ENCODE measurements at regions not wholly inside any gene's neighbourhood (a gene's known extent, or its start where the extent isn't known, plus 50 kb on each side); places are given as distances from the start of the nearest gene placed in this dataset.

DNA sequence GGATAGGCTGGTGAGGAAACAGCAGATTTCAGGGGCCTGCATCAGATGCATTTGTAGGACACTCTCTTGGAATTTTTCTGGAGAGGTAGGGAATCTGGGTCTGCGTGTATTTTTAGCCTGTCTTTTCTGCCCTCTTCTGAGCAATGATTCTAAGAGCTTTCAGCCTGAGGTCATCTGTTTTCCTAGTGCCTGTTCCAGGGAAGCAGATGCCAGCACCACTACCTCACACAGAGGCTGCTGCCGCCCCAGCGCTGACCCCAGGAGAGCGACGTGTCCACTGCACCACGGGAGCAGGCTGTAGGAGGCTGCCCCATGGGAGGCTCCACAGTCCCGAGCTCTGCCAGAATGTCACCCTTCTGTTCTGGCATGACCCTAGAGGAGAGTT, 316.5 kb downstream of the CYP26B1 start:
- no peak for DNase-seq

GRCh38 chr2:71830497-71831192, 317.0 kb downstream of the CYP26B1 start:
- DNase-seq, result no peak

- DNase-seq, result no peak
Measured at GRCh38 chr2:71829008-71829407, 318.7 kb downstream of the CYP26B1 start.

GRCh38 chr2:71827973-71828372, 319.7 kb downstream of the CYP26B1 start:
- DNase-seq, result no peak

DNA sequence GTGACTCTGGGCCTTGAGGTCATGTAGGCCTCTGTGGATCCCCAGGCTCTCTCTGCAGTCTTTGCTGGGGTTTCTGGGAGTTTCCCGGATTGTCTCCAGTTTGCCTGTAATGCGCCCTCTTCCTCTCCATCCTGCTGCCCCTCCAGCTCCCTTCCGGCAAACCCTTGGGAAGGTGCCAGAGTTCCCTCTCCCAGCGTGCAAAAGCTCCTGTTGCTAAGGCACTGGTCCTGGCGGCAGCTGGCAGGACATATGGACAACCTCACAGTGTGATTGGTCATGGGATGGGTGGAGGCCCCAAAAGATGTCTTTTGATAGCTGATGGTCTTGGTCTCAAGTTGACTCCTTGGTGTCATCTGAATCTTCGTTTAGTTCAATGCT, 320.1 kb downstream of the CYP26B1 start:
- DNase-seq, result no peak

DNA sequence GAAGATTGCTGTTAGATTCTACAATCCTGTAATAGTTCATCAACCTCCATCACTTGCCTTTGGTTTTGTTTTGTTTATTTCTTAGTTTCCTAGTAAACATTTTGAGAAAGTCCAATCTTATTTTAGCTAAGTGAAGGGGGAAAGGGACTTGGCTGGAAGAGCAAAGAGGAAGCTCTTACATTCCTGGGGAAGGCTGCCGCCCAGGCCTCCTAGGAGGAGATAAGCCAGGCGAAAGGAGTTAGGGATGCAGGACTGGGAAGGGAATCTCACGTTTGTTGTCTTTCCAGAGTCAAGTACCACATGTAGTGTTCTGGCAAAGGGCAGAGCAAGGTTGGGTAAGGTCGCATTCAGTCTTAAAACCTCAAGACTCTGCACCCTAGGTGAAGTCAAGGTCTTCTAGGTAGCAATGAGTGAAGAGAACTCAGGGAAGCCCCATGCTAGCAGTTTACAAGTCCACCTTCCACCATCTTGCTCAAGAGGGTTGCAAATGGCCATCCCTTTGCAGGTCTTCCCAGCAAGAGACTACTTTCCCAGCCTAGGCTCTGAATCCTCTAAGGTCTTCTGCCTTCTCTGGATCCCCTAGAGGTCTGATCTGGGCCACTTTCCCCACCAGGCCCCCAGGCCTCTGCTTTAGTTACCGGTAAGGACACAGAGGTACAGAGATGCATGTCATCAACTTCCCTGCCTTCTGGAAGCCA, 320.7 kb downstream of the CYP26B1 start:
- DNase-seq, result no peak

GRCh38 chr2:71826299-71826698, 321.4 kb downstream of the CYP26B1 start:
- no peak for DNase-seq

DNA sequence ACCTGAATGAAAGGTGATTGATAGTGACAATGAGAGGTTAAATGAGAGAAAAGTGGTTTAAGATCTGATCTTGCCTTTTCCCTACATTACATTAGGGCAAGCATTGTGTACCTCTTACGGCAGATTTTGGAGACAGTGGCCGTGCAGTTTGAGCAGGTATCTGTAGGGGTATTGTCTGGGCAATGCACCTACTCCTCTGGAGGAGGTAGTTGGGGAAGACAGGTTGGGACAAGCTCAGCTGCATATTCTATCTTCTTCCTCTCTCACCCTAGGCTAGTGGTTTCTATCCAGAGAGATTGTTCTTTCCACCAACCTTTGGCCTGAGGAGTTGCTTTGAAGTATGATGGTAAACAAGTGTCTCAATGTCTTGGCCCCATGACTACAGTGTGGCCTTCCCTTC, 323.2 kb downstream of the CYP26B1 start:
- DNase-seq, result no peak

- no peak for DNase-seq
Measured at GRCh38 chr2:71823526-71823925, 324.1 kb downstream of the CYP26B1 start.

DNA sequence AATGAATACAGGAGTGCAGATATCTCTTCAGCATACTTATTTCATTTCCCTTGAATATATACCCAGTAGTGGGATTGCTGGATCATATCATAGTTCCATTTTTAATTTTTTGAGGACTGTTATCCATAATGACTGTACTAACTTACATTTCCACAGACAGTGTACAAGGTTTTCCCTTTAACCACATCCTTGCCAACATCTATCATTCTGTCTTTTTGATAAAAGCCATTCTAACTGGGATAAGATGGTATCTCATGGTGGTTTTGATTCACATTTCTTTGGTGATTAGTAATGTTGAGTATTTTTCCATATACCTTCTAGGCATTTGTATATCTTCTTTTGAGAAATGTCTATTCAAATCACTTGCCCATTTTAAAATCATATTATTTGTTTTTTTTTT, 325.2 kb downstream of the CYP26B1 start:
- no peak for DNase-seq

- DNase-seq, result no peak
Measured at GRCh38 chr2:71821856-71822255, 325.8 kb downstream of the CYP26B1 start.

GRCh38 chr2:71816815-71817214, 330.8 kb downstream of the CYP26B1 start:
- DNase-seq, result no peak

- DNase-seq, result no peak
Measured at GRCh38 chr2:71815701-71816474, 331.8 kb downstream of the CYP26B1 start.

GRCh38 chr2:71814885-71815284, 332.8 kb downstream of the CYP26B1 start:
- no peak for DNase-seq

GRCh38 chr2:71813807-71814470, 333.7 kb downstream of the CYP26B1 start:
- no peak for DNase-seq

DNA sequence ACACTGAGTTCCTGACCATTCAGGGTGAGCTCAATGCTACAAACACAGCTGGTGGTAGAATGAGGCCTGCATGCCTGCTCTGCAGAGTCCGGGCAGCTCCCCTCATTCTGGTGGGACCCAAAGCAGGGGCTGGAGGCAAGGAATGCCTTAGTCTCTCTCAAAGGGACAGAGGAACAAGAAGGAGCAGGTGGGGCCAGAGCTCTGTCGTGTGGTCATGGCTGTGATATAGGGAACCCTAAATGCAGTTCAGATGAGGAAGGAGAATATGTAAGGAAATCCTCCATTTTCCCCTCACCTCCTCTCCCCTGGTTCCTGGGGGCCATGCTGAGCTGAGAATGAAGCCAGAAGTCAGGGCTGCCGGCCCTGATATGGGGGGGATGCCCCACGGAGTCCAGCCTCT, 334.3 kb downstream of the CYP26B1 start:
- DNase-seq, result no peak

- DNase-seq, result no peak
Measured at GRCh38 chr2:71812736-71813135, 334.9 kb downstream of the CYP26B1 start.

DNA sequence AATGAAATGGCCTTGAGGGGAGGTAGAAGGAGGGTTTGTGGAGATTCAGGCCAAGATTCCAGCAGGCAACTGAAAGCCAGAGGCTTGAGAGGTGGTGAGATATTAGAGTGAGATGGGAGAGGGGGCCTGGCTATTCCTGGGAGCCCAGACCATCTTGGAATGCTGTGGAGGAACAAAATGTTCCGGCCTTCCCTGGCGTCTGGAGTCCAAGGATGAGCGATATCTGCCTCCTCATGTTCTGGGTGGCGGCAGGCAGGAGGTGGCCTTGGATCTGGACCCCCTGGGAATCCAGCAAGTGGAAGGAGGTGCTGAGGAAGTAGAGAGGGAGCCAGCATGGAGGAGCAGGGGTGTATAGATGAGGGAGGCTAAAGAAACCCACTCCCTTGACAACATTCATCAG, 335.9 kb downstream of the CYP26B1 start:
- no peak for DNase-seq

GRCh38 chr2:71811157-71811556, 336.5 kb downstream of the CYP26B1 start:
- DNase-seq, result no peak

DNA sequence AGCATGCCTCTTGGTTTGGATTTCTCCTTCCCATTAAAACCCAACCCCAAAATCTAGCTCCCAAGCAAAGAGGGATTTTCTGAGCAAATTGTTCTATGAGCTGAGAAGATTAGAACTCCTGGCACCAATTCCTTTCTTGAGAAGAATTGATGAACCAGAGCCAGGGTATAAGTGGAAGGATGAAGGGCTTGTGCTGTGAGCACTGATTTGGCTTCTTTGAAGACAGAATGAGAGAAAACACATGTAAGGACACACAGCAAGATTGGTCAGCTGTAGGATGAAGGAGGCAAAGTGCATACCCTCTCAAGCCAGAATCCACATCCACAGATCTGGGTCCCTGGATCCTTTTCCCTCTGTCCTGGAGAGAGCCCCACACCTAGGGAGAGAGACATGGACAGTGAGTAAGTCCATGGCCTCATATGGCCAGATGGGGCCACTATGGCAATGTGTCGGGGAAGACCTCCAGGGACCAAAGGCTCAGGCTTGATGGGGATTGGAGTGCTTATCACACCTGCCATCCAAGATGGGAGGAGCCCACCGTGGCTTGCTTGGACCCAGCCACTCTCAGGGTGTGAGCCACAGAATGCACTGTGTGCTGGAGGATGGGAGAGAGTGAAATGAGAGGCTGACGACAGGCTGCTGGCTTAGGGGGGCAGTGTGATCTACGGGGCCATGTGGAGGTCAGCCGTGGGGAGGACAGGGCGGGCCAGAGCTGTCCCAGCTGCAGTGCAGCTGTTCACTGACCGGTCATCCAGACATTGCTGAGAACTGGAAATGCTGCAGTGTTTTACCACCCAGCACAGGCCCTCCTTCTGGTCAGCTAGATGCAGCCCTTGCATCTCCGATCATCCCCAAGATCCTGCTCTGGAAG, 339.8 kb downstream of the CYP26B1 start:
- no peak for DNase-seq

GRCh38 chr2:71806432-71806831, 341.2 kb downstream of the CYP26B1 start:
- DNase-seq, result no peak

DNA sequence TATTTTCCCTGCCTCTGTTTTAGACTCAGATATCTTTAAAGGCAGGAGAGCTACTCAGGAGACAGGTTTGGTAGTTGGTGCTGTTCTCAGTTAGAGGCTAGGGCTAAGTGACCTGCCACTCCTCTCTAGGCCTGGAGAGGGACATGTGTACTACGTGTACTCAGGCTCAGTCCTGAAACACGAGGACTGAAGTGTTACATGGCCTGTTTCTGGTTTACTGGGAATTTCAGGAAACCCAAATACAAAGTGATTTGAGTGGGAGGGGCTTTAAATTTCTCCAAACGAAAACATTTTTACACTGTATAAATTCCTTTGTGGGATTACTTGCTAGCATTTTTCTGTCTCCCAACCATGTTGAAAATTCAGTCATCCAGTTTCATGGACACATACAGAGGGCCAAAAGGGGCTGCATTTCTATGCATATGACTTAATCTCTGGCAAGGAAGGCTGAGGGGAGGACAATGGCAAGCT, 343.3 kb downstream of the CYP26B1 start:
- DNase-seq, result no peak

All from SIG-M5 (cell line).